Stimulated activated CD4-positive, alpha-beta T cell treated with anti-CD3 and anti-CD28 coated beads, Interleukin-1b, Interleukin-23, amount 100 ng/mL, for 1 hour (primary cell): ENCODE measurements at regions not wholly inside any gene's neighbourhood (a gene's known extent, or its start where the extent isn't known, plus 50 kb on each side); places are given as distances from the start of the nearest gene placed in this dataset.
"Not testable (repeated sequence)": the region's sequence is repeated elsewhere in the genome, so short reads cannot be mapped to it uniquely, and the experiment has no call there.

Experiments
- DNase-seq, 2 donors: peaks; one replicate each; pipeline ENCODE4 v3.0.0-alpha.2; 2020; ENCODE audit warnings: low read depth in 2 of 2

- DNase-seq = not testable (repeated sequence)
Observed at GRCh38 chr12:8282181-8282580, 54.8 kb upstream of the FAM90A1 start.

- not testable (repeated sequence) for DNase-seq
Observed at GRCh38 chr12:8285681-8286080, 58.3 kb upstream of the FAM90A1 start.

DNA sequence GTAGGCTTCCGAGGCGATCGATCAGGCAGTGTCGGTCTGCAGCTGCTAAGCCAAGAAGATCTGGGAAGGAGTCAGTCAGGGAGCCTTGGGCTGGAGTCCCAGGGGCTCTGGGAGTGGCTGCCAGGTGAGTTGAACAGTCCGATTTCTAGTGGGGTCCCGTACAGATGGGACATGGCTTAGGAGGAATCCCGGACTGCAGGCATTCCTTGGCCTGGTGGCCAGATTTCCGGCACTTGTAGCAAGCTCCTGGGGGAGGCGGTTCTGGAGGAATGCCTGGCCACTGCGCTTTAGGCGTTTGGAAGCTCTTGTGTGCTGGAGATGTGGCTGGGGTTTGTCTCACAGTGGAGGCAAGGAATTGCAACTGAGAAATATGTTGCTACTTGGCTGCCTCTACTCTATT, 64.3 kb upstream of the FAM90A1 start:
- not testable (repeated sequence) for DNase-seq

DNA sequence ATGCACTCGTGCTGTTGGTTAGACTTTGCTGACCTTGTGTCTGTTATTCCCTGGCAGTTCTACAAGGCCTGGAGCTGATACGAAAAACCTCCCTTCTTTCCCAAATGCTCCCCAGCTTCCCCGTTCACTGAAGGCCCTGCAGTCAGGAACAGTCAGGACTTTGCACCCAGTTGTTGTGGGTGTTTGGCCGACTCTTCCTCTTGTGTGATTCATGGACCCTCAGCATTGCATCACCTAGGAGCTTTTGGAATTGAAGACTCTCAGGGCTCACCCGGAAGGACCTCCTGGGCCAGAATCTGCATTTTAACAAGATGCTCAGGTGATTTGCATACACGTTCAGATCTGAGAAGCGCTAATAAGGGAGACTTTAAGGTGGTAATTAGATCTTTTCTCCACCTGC, 67.2 kb upstream of the FAM90A1 start:
- not testable (repeated sequence) for DNase-seq

GRCh38 chr12:8308611-8309010, 81.2 kb upstream of the FAM90A1 start:
- DNase-seq = not testable (repeated sequence)

GRCh38 chr12:8315997-8316396, 88.6 kb upstream of the FAM90A1 start:
- not testable (repeated sequence) for DNase-seq

- DNase-seq = not testable (repeated sequence)
Observed at GRCh38 chr12:8317675-8318074, 90.3 kb upstream of the FAM90A1 start.

DNA sequence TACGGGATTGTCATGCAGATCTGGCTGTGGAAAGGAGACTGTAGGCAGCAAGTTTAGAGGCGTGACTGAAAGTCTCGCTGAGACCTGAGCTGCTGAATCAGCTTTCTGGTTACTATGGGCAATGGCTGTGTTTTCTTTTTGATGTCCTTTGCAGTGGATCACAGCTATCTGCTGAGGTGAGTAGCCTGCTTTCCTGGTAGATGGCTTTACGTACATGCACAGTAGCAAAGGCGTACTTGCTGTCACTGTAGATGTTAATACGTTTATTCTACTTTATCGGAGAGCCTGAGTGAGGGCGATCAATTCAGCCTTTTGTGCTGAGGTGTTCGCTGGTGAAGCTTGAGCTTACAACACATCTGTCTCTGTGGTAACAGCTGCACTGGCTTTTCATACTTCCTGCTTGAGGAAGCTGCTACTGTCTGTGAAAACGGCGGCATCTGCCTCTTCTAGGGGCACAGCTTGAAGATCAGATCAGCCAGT, 92.9 kb upstream of the FAM90A1 start:
- not testable (repeated sequence) for DNase-seq

- not testable (repeated sequence) for DNase-seq
Observed at GRCh38 chr12:8320791-8321370, 93.5 kb upstream of the FAM90A1 start.

GRCh38 chr12:8325145-8325839, 97.9 kb upstream of the FAM90A1 start:
- not testable (repeated sequence) for DNase-seq

DNA sequence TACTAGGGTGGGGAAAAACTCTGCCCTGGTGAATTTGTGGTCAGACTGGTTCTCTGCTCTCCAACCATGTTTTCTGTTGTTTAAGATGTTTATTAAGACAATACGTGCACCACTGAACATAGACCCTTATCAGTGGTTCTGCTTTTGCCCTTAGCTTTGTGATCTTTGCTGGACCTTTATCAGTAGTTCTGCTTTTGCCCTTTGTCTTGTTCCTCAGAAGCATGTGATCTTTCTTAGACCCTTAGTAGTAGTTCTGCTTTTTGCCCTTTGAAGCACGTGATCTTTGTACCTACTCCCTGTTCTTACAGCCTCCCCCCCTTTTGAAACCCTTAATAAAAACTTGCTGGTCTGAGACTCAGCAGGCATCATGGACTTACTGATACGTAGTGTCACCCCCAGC, 101.4 kb upstream of the FAM90A1 start:
- not testable (repeated sequence) for DNase-seq

- not testable (repeated sequence) for DNase-seq
Observed at GRCh38 chr12:8332373-8332772, 105.0 kb upstream of the FAM90A1 start.

GRCh38 chr12:8351073-8351472, 104.7 kb upstream of the CLEC6A start:
- DNase-seq = not testable (repeated sequence)

GRCh38 chr12:8354741-8355140, 101.0 kb upstream of the CLEC6A start:
- not testable (repeated sequence) for DNase-seq

DNA sequence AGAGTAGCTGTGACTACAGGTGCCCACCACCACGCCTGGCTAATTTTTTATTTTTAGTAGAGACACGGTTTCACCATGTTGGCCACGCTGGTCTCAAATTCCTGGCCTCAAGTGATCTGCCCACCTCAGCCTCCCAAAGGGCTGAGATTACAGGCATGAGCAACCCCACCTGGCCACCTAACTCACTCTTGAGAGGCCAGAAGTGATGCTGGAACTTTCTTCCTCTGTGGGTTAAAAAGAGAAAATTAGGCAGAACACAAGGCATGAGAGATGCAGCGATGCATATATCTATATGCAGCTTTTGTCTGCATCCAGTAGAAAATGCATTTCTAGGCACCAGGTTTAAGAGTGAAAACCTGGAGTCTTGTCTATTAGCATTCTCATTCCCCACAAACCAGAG, 100.2 kb upstream of the CLEC6A start:
- not testable (repeated sequence) for DNase-seq

DNA sequence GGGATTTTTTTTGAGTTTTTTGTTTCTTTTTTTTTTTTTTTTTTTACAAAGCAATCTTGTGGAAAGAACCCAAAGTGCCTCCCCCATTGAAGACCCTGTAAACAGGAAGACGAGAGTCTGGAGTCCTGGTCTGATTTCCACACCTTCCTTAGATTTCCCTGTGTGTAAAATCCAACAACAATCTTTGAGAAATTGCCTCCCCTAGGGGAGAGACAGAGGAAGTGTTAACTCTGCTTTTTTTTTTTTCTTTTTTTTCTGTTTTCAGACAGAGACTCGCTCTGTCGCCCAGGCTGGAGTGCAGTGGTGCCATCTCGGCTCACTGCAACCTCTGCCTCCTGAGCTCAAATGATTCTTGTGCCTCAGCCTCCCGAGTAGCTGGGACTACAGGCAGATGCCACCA, 82.0 kb upstream of the CLEC6A start:
- DNase-seq = not testable (repeated sequence)

DNA sequence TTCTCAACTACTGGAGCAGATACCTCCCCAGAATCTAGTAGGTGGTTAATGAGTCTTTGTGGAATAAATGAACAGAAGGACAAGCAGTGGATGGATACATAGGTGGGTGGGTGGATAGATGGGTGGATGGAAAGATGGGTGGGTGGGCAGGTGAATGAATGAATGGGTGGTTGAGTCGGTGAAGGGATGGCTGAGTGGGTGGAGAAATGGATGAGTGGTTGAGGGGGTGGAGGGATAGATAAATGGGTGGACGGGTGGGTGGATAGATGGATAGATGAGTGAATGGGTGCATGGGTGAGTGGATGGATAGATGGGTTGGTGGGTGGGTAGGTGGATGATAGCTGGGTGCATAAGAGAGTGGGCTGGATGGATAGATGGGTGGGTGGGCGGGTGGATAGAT, 80.6 kb upstream of the CLEC6A start:
- not testable (repeated sequence) for DNase-seq

DNA sequence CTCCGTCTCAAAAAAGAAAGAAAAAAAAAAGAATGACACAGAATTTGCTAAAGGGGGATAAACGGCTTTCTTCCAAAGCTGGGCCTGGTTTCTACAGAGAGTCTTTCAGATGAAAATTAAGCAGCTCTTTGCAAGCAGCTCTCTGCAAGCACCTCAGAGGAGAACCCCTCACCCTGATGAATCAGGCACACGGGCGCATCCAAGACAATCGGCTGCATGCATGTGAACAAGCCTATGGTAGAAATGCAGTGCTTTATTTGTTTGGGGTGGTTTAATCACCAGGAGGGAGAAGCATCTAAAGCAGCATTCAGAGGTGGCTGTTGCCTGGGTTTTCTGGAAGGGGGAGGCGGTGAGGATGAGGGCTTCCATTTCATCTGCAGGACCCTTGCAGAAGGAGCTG, 78.0 kb upstream of the CLEC6A start:
- not testable (repeated sequence) for DNase-seq

DNA sequence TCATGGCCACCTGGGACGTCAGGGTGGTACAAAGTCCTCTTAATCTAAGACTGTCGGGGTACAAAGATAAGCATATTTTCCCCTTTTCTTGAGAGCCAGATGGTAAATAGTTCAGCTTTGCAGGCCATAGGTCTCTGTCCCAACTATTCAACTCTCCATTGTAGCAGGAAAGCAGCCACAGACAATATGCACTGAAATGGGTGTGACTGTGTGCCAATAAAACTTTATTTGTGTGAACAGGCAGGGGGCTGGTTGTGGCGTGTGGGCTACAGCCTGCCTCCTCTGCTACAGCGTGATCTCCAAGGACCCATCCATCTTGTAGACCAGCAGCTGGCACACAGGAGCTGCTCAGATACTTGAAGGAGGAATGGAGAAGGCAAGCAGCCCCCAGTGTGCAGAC, 73.2 kb upstream of the CLEC6A start:
- DNase-seq = not testable (repeated sequence)

DNA sequence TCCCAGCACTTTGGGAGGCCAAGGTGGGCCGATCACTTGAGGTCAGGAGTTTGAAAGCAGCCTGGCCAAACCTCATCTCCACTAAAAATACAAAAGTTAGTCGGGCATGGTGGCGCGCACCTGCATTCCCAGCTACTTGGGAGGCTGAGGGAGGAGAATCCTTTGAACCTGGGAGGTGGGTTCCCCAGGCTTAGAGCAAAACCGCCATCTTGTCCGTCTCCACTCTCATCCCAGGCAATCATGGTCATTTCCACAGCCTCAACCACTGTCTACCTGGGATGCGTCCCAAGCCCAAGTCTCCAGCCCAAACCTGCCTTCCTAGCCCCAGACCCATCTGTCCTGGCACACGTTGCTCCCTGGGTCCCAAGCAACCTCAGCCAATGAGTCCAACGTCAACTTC, 71.1 kb upstream of the CLEC6A start:
- not testable (repeated sequence) for DNase-seq

DNA sequence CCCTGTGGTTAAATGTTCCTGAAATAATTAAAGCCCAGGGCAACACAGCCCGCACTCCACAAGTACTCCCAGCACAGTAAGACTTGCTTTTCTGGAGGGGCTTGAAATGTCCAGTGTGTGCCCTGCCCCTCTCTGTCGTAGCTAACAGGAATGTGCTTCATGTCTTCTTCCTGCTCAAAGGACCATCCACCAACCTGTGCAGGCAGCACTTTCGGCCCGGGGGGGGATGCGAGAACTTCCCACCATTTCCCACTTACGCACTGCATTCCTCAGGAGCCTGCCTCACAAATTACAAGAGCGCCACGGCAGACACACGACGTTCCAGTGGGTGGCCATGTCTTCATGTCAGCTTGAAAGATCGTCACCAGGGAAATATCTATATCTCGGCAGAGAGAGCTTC, 70.3 kb upstream of the CLEC6A start:
- DNase-seq = not testable (repeated sequence)

DNA sequence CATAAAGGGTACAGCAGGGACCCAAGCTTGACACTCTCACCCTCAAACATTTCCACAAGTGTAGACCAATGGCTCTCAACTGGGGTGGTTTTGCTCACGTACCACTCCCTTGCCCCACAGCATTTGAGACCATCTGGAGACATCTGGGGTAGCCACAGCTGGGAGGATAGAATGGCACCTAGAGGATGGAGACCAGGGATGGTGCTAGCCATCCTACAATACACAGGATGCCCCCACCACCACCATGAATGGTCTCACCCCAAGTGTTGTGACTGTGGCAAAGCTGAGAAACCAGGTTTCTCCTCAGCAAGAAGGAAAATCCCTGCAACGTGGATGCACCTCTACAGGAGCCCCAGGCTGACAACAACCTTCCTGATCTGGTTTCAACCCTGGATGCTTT, 69.1 kb upstream of the CLEC6A start:
- DNase-seq = not testable (repeated sequence)

- not testable (repeated sequence) for DNase-seq
Observed at GRCh38 chr12:8389296-8389695, 66.5 kb upstream of the CLEC6A start.
